K562 (cell line): ENCODE measurements at regions not wholly inside any gene's neighbourhood (a gene's known extent, or its start where the extent isn't known, plus 50 kb on each side); places are given as distances from the start of the nearest gene placed in this dataset.

Experiments
- ATAC-seq: fragments of 200-7000 bp; cut with Tn5 transposase; 3 replicates; pipeline ENCODE4 v1.9.1; 2020; ENCODE audit warnings: moderate library complexity
- BruUV-seq: library from RNA; stranded (reverse); fragments of 400-500 nt; replicated peaks from 2 replicates; lab custom pipeline; 2021; lab: Mats Ljungman, UMichigan
- CTCF ChIA-PET: fragments of 300-600 bp; formaldehyde crosslinking; extraction: SDS; loops from one replicate; lab custom pipeline; 2021; ENCODE audit warnings: low intra/inter-chr PET ratio; lab: Yijun Ruan, JAX
- POLR2A ChIA-PET: fragments of 300-600, 350-650 bp; sonication (Branson Sonifier 250); formaldehyde crosslinking; extraction: SDS; loops from one replicate; lab custom pipeline; 2021; ENCODE audit warnings: antibody characterized with exemption, inconsistent platforms; lab: Yijun Ruan, JAX
- DNase-seq, 4 experiments: peaks; one replicate each; pipeline versions ENCODE4 v3.0.0 to v3.0.0-alpha.2; 2011 to 2018; ENCODE audit warnings: low spot score in 3 of 4, mixed read lengths in 3 of 4; ENCODE audit errors: extremely low read depth in 1 of 4
- FAIRE-seq: peaks from 2 replicates; lab custom pipeline; 2011; peaks lifted over from hg19 to GRCh38; lab: Jason Lieb, UNC
- H2AFZ ChIP-seq: 2 replicates; pipeline ENCODE4 v1.6.0; 2011; ENCODE audit warnings: low read depth, low read length, control low read depth, inconsistent platforms
- H3K27ac ChIP-seq: fragments of 200-600 bp; 3 replicates; pipeline ENCODE4 v1.8.0; 2011; ENCODE audit warnings: low read depth, mild to moderate bottlenecking, control low read depth, inconsistent platforms, low read length, moderate library complexity, mixed read lengths; ENCODE audit errors: extremely low read depth
- H3K27me3 ChIP-seq, 2 experiments: fragments of 300-600 bp in 1 of 2; 2 replicates in 1 of 2; 3 replicates in 1 of 2; pipeline versions ENCODE4 v1.6.0 to v1.8.0; 2011; ENCODE audit warnings: inconsistent platforms in 2 of 2, low read length in 2 of 2, mild to moderate bottlenecking in 1 of 2, mixed read lengths in 1 of 2, moderate library complexity in 1 of 2; ENCODE audit not compliant: control insufficient read depth in 2 of 2, insufficient read depth in 2 of 2
- H3K36me3 ChIP-seq: fragments of 300-600 bp; 3 replicates; pipeline ENCODE4 v1.8.0; 2011; ENCODE audit warnings: mild to moderate bottlenecking, low read length, inconsistent platforms; ENCODE audit not compliant: control insufficient read depth, insufficient read depth
- H3K4me1 ChIP-seq, 2 experiments: fragments of 200-600 bp in 1 of 2; replicated peaks in 1 of 2; 2 replicates in 1 of 2; 3 replicates in 1 of 2; pipeline versions ENCODE4 v1.5.1 to v1.8.0; 2011; ENCODE audit warnings: inconsistent platforms in 2 of 2, low read length in 2 of 2, mild to moderate bottlenecking in 1 of 2, mixed read lengths in 1 of 2, moderate library complexity in 1 of 2; ENCODE audit not compliant: control insufficient read depth in 2 of 2, insufficient read depth in 2 of 2
- H3K4me2 ChIP-seq: 2 replicates; pipeline ENCODE4 v1.6.1; 2011; ENCODE audit warnings: low read length, control low read depth, inconsistent platforms, mixed read lengths; ENCODE audit not compliant: insufficient read depth
- H3K4me3 ChIP-seq: fragments of 200-600 bp; sonication (generic), shearing (Covaris generic); 2 replicates; pipeline ENCODE4 v1.5.1; 2016; ENCODE audit warnings: control low read depth, inconsistent platforms
- H3K79me2 ChIP-seq: fragments of 200-600 bp; 3 replicates; pipeline ENCODE4 v1.8.0; 2011; ENCODE audit warnings: low read length, inconsistent platforms; ENCODE audit not compliant: control insufficient read depth, insufficient read depth
- H3K9ac ChIP-seq, 2 experiments: 2 replicates each; pipeline versions ENCODE4 v1.6.0 to v1.6.1; 2011; ENCODE audit warnings: low read depth in 2 of 2, low read length in 2 of 2, control low read depth in 1 of 2, inconsistent platforms in 1 of 2, mild to moderate bottlenecking in 1 of 2, mixed read lengths in 1 of 2; ENCODE audit not compliant: insufficient read depth in 1 of 2
- H3K9me1 ChIP-seq: one replicate; pipeline ENCODE4 v1.6.0; 2011; ENCODE audit warnings: inconsistent platforms, mild to moderate bottlenecking, low read length, moderate library complexity; ENCODE audit not compliant: control insufficient read depth, insufficient read depth
- H3K9me3 ChIP-seq: replicated peaks from 2 replicates; pipeline ENCODE4 v1.5.1; 2011; ENCODE audit warnings: low read depth, low read length, inconsistent platforms; ENCODE audit not compliant: control insufficient read depth, insufficient read depth
- H4K20me1 ChIP-seq: replicated peaks from 2 replicates; pipeline ENCODE4 v1.6.1; 2011; ENCODE audit warnings: low read length, inconsistent platforms, mixed read lengths; ENCODE audit not compliant: control insufficient read depth, insufficient read depth
- ATF2 ChIP-seq: sonication (generic); formaldehyde crosslinking; IDR thresholded peaks from 2 replicates; pipeline ENCODE4 v1.8.1; 2022; ENCODE audit warnings: missing genetic modification reagents
- ATF7 ChIP-seq: fragments of 450-650 bp; IDR thresholded peaks from 2 replicates; pipeline ENCODE4 v1.7.1; 2014; ENCODE audit warnings: mild to moderate bottlenecking, moderate library complexity
- BRF2 ChIP-seq: IDR thresholded peaks from 3 replicates; pipeline ENCODE4 v1.6.1; 2011; ENCODE audit warnings: borderline replicate concordance, mild to moderate bottlenecking; ENCODE audit not compliant: insufficient read length, insufficient read depth
- FOXK2 ChIP-seq, 2 experiments: fragments of 450-650 bp; IDR thresholded peaks in 1 of 2; conservative IDR thresholded peaks in 1 of 2; 2 replicates each; pipeline ENCODE4 v1.6.1; 2016; ENCODE audit warnings: low read depth in 2 of 2, mild to moderate bottlenecking in 1 of 2
- JUN ChIP-seq, 2 experiments: sonication (generic) in 1 of 2; formaldehyde crosslinking in 1 of 2; IDR thresholded peaks; 2 replicates each; pipeline versions ENCODE4 v1.6.1 to v1.8.0; 2012 to 2022; ENCODE audit warnings: borderline replicate concordance in 2 of 2, mild to moderate bottlenecking in 2 of 2, improper control_type of control experiment in 1 of 2, low read depth in 1 of 2, low read length in 1 of 2, missing genetic modification reagents in 1 of 2
- MEIS2 ChIP-seq: fragments of 450-650 bp; IDR thresholded peaks from 2 replicates; pipeline ENCODE4 v1.6.1; 2014; ENCODE audit warnings: mild to moderate bottlenecking; ENCODE audit not compliant: partially characterized antibody
- MTA2 ChIP-seq: fragments of 450-650 bp; IDR thresholded peaks from 2 replicates; pipeline ENCODE4 v1.6.1; 2016; ENCODE audit warnings: low read depth
- NBN ChIP-seq: fragments of 450-650 bp; IDR thresholded peaks from 2 replicates; pipeline ENCODE4 v1.6.1; 2016; ENCODE audit warnings: low read depth, mild to moderate bottlenecking
- NFE2L1 ChIP-seq: fragments of 450-650 bp; IDR thresholded peaks from 2 replicates; pipeline ENCODE4 v1.6.1; 2016; ENCODE audit warnings: missing genetic modification characterization, low read depth, mild to moderate bottlenecking, missing compliant biosample characterization, moderate library complexity, borderline replicate concordance
- SMAD4 ChIP-seq: fragments of 250-450 bp; sonication (Bioruptor Pico); conservative IDR thresholded peaks from 2 replicates; pipeline ENCODE4 v1.8.0; 2021; ENCODE audit warnings: inconsistent platforms, mild to moderate bottlenecking, moderate library complexity
- SREBF1 ChIP-seq: fragments of 150-350 bp; IDR thresholded peaks from 2 replicates; pipeline ENCODE4 v1.6.1; 2014; ENCODE audit warnings: antibody characterized with exemption, low read depth, low read length, borderline replicate concordance
- SRF ChIP-seq, 2 experiments: fragments of 250-450, 450-650 bp in 1 of 2; sonication (Bioruptor Pico) in 1 of 2; sonication (generic) in 1 of 2; formaldehyde crosslinking; IDR thresholded peaks; 2 replicates each; pipeline versions ENCODE4 v1.5.0 to v1.5.1; 2020 to 2022; ENCODE audit warnings: mild to moderate bottlenecking in 1 of 2, missing genetic modification reagents in 1 of 2
- SRSF9 ChIP-seq: fragments of 200-400 bp; formaldehyde crosslinking; IDR thresholded peaks from 2 replicates; pipeline ENCODE4 v1.6.1; 2017; ENCODE audit warnings: low read depth, low read length, borderline replicate concordance
- XRCC5 ChIP-seq: fragments of 200-400 bp; formaldehyde crosslinking; IDR thresholded peaks from 2 replicates; pipeline ENCODE4 v1.6.1; 2017; ENCODE audit warnings: low read depth, mild to moderate bottlenecking, low read length
- ZEB2 ChIP-seq: fragments of 450-650 bp; IDR thresholded peaks from 2 replicates; pipeline ENCODE4 v1.6.1; 2016
- ZNF586 ChIP-seq: fragments of 450-650 bp; formaldehyde crosslinking; conservative IDR thresholded peaks from 2 replicates; pipeline ENCODE4 v1.4.0; 2020; ENCODE audit warnings: mild to moderate bottlenecking, moderate library complexity
- in situ Hi-C: fragments of 300-500 bp; cut with MboI; formaldehyde crosslinking; loops from 4 replicates; pipeline ENCODE4 v1.15.0; 2018; ENCODE audit warnings: inconsistent platforms, mixed read lengths
- intact Hi-C: fragments of 100-400 bp; cut with micrococcal nuclease; formaldehyde crosslinking; loops from 2 replicates; pipeline ENCODE4 v1.14.2; 2022

GRCh38 chrX:40855411-40855810 lies 120.1 kb upstream of the MED14 start:
- H4K20me1 ChIP-seq, result no peaks in the 10 kb centered on the region
- peak; percentile 75 for TF ChIP-seq MEIS2
- TF ChIP-seq XRCC5, result no peak
- TF ChIP-seq SRSF9, result no peak
- TF ChIP-seq SRF (CRISPR knock-in tag; IDR thresholded peaks at IDR 0.05), result no peak
- no peak for TF ChIP-seq ZEB2
- no peak for TF ChIP-seq FOXK2 (conservative IDR thresholded peaks at IDR 0.05 in 1 of 2, IDR thresholded peaks at IDR 0.05 in 1 of 2; ENCODE audit: low read depth in 2 of 2)
- no peak for TF ChIP-seq JUN (IDR thresholded peaks at IDR 0.05; ENCODE audit: borderline replicate concordance, low read depth, low read length)
- TF ChIP-seq JUN (CRISPR knock-in tag; IDR thresholded peaks at IDR 0.05; ENCODE audit: borderline replicate concordance), result no peak
- TF ChIP-seq, all 486 proteins: peak for 1
- no peak overlapping the region for H2AFZ ChIP-seq
- no peaks in the 10 kb centered on the region for H3K36me3 ChIP-seq
- ATAC-seq (no peak), FAIRE-seq (no peak), DNase-seq (no peak)
- no peak overlapping the region for H3K27ac ChIP-seq
- no peak overlapping the region for H3K4me2 ChIP-seq
- H3K27me3 ChIP-seq, result no peaks in the 10 kb centered on the region
- H3K79me2 ChIP-seq, result no peaks in the 10 kb centered on the region
- H3K4me1 ChIP-seq, result no peaks in the 10 kb centered on the region; a peak in 1 of 5 replicates
- ChIA-PET POLR2A (no interaction called here), CTCF (no interaction called here)
- H3K4me3 ChIP-seq, result no peak overlapping the region
- H3K9ac ChIP-seq, result no peak overlapping the region
- no TSS peak for BruUV-seq
- H3K9me1 ChIP-seq, result no peaks in the 10 kb centered on the region
- intact Hi-C loops (no loop called here), in situ Hi-C loops (no loop called here)
- H3K9me3 ChIP-seq, result no peaks in the 10 kb centered on the region

GRCh38 chrX:40855932-40856515 lies 120.7 kb upstream of the MED14 start:
- H3K4me3 ChIP-seq, result no peak overlapping the region
- H3K9me3 ChIP-seq, result no peaks in the 10 kb centered on the region
- H3K79me2 ChIP-seq, result no peaks in the 10 kb centered on the region
- in situ Hi-C loops, result no loop called here
- ATAC-seq (no peak), FAIRE-seq (no peak), DNase-seq (no peak)
- no peak overlapping the region for H3K27ac ChIP-seq
- intact Hi-C loops, result no loop called here
- ChIA-PET POLR2A (no interaction called here), CTCF (no interaction called here)
- H3K36me3 ChIP-seq, result no peaks in the 10 kb centered on the region
- no TSS peak for BruUV-seq
- no peak overlapping the region for H2AFZ ChIP-seq
- no peak overlapping the region for H3K4me2 ChIP-seq
- H3K4me1 ChIP-seq, result no peaks in the 10 kb centered on the region
- no peaks in the 10 kb centered on the region for H3K27me3 ChIP-seq
- H3K9me1 ChIP-seq, result no peaks in the 10 kb centered on the region
- H4K20me1 ChIP-seq, result no peaks in the 10 kb centered on the region
- H3K9ac ChIP-seq, result no peak overlapping the region
- no peak for TF ChIP-seq SREBF1
- no peak for TF ChIP-seq ATF7
- TF ChIP-seq NBN, result no peak
- no peak for TF ChIP-seq ZNF586 (CRISPR knock-in tag)
- no peak for TF ChIP-seq BRF2
- no peak for TF ChIP-seq SMAD4
- no peak for TF ChIP-seq NFE2L1
- no peak for TF ChIP-seq ATF2
- no peak for TF ChIP-seq MTA2
